ENCODE measurements at regions not wholly inside any gene's neighbourhood (a gene's known extent, or its start where the extent isn't known, plus 50 kb on each side); places are given as distances from the start of the nearest gene placed in this dataset.

- Histone ChIP-seq H3K4me1 (ENCODE audit: insufficient read depth, low read length) (no peaks in the 10 kb centered on the region), H3K36me3 (replicated peaks in 1 of 2; ENCODE audit: control insufficient read depth in 1 of 2, insufficient read depth in 2 of 2, low read length in 2 of 2) (no peaks in the 10 kb centered on the region), H3K4me2 (ENCODE audit: low read depth, low read length) (no peak overlapping the region), H3K27me3 (ENCODE audit: control insufficient read depth in 1 of 2, insufficient read depth in 2 of 2, low read length in 2 of 2) (no peaks in the 10 kb centered on the region), H3K9me3 (ENCODE audit: low read length) (peaks cover 59% of the 10 kb centered on the region), H3K27ac (ENCODE audit: extremely low read length, insufficient read depth, low read length) (no peak overlapping the region), H3K79me2 (ENCODE audit: insufficient read depth, low read length) (no peaks in the 10 kb centered on the region), H3K9ac (ENCODE audit: insufficient read depth, low read depth, low read length) (no peak overlapping the region), H4K20me1 (ENCODE audit: insufficient read depth, low read length) (no peaks in the 10 kb centered on the region), H2AFZ (ENCODE audit: low read length) (no peak overlapping the region), H3K4me3 (replicated peaks in 1 of 3; ENCODE audit: insufficient read depth in 1 of 3, low read depth in 2 of 3, low read length in 3 of 3) (no peak overlapping the region)
- intact Hi-C loops (cut with micrococcal nuclease; ENCODE audit: unreplicated experiment) (no loop called here), in situ Hi-C loops (cut with HindIII; ENCODE audit: extremely low pct_ligation_motif_present, low pct_unique_long_range_greater_than_20kb) (no loop called here)
- ATAC-seq (no peak), FAIRE-seq (no peak), DNase-seq (ENCODE audit: low spot score) (no peak)
- POLR2A ChIA-PET, result no interaction called here
- no TSS peak for BruUV-seq (replicated peaks)
- CTCF ChIA-PET (ENCODE audit: low intra/inter-chr PET ratio, low total read pairs), result no interaction called here
- no peak for TF ChIP-seq KLF16 (CRISPR knock-in tag; IDR thresholded peaks at IDR 0.05)
- TF ChIP-seq FOXA3 (CRISPR knock-in tag; IDR thresholded peaks at IDR 0.05), result no peak
- TF ChIP-seq TCF7 (IDR thresholded peaks at IDR 0.05; ENCODE audit: low read depth), result no peak
- no peak for TF ChIP-seq ZNF75D (CRISPR knock-in tag; IDR thresholded peaks at IDR 0.05; ENCODE audit: borderline replicate concordance)
- TF ChIP-seq MED8 (CRISPR knock-in tag; IDR thresholded peaks at IDR 0.05; ENCODE audit: insufficient replicate concordance), result no peak
- no peak for TF ChIP-seq IKZF5 (CRISPR knock-in tag; IDR thresholded peaks at IDR 0.05)
- no peak for TF ChIP-seq ZNF33A (CRISPR knock-in tag; IDR thresholded peaks at IDR 0.05; ENCODE audit: borderline replicate concordance)
- no peak for TF ChIP-seq SMC3 (IDR thresholded peaks at IDR 0.05; ENCODE audit: low read length)
- no peak for TF ChIP-seq ESRRA (CRISPR knock-in tag; IDR thresholded peaks at IDR 0.05; ENCODE audit: low read depth)
- no peak for TF ChIP-seq ARHGAP35 (CRISPR knock-in tag; IDR thresholded peaks at IDR 0.05; ENCODE audit: borderline replicate concordance)
- TF ChIP-seq TFDP1 (CRISPR knock-in tag; IDR thresholded peaks at IDR 0.05; ENCODE audit: borderline replicate concordance), result no peak
These were observed 841.2 kb downstream of the CDH8 start for GRCh38 chr16:61195006-61195405.

All from HepG2 (cell line).